GM19452 (cell line): ENCODE measurements at regions not wholly inside any gene's neighbourhood (a gene's known extent, or its start where the extent isn't known, plus 50 kb on each side); places are given as distances from the start of the nearest gene placed in this dataset.

ENCODE experiments used
- ATAC-seq: cut with Tn5 transposase; IDR thresholded peaks from one replicate; pipeline ENCODE4 v1.9.1; 2021; ENCODE audit not compliant: unreplicated experiment

- ATAC-seq = no peak
These were observed 793.7 kb upstream of the ARGLU1 start for GRCh38 chr13:107361666-107362065.

GRCh38 chr13:107360010-107360409, 792.1 kb upstream of the ARGLU1 start:
- no peak for ATAC-seq

GRCh38 chr13:107358866-107359265, 790.9 kb upstream of the ARGLU1 start:
- no peak for ATAC-seq

GRCh38 chr13:107351305-107351704, 783.4 kb upstream of the ARGLU1 start:
- ATAC-seq = no peak

GRCh38 chr13:107348925-107349324, 781.0 kb upstream of the ARGLU1 start:
- ATAC-seq = no peak

GRCh38 chr13:107348471-107348870, 780.5 kb upstream of the ARGLU1 start:
- ATAC-seq = no peak

GRCh38 chr13:107347641-107348369, 779.9 kb upstream of the ARGLU1 start:
- no peak for ATAC-seq

- ATAC-seq = no peak
These were observed 774.8 kb upstream of the ARGLU1 start for GRCh38 chr13:107342747-107343146.

GRCh38 chr13:107339209-107339608, 771.3 kb upstream of the ARGLU1 start:
- no peak for ATAC-seq

GRCh38 chr13:107332188-107332587, 764.3 kb upstream of the ARGLU1 start:
- ATAC-seq = no peak

GRCh38 chr13:107331359-107331758, 763.4 kb upstream of the ARGLU1 start:
- ATAC-seq = no peak

- no peak for ATAC-seq
These were observed 762.5 kb upstream of the ARGLU1 start for GRCh38 chr13:107330484-107330883.

GRCh38 chr13:107329991-107330390, 762.1 kb upstream of the ARGLU1 start:
- no peak for ATAC-seq

- no peak for ATAC-seq
These were observed 756.7 kb upstream of the ARGLU1 start for GRCh38 chr13:107324416-107325204.

GRCh38 chr13:107322228-107322627, 754.3 kb upstream of the ARGLU1 start:
- ATAC-seq = no peak

- no peak for ATAC-seq
These were observed 737.2 kb upstream of the ARGLU1 start for GRCh38 chr13:107305178-107305577.

- ATAC-seq = no peak
These were observed 733.9 kb upstream of the ARGLU1 start for GRCh38 chr13:107301724-107302374.

- ATAC-seq = no peak
These were observed 731.8 kb upstream of the ARGLU1 start for GRCh38 chr13:107299717-107300116.

- no peak for ATAC-seq
These were observed 728.9 kb upstream of the ARGLU1 start for GRCh38 chr13:107296804-107297203.

- ATAC-seq = no peak
These were observed 727.6 kb upstream of the ARGLU1 start for GRCh38 chr13:107295416-107296140.

- ATAC-seq = no peak
These were observed 726.0 kb upstream of the ARGLU1 start for GRCh38 chr13:107293924-107294323.
